Epidermal melanocyte (primary cell): ENCODE measurements at regions not wholly inside any gene's neighbourhood (a gene's known extent, or its start where the extent isn't known, plus 50 kb on each side); places are given as distances from the start of the nearest gene placed in this dataset.

Source experiments
- DNase-seq: peaks from one replicate; pipeline ENCODE4 v3.0.0; 2011; ENCODE audit warnings: low spot score; ENCODE audit not compliant: insufficient read length

DNA sequence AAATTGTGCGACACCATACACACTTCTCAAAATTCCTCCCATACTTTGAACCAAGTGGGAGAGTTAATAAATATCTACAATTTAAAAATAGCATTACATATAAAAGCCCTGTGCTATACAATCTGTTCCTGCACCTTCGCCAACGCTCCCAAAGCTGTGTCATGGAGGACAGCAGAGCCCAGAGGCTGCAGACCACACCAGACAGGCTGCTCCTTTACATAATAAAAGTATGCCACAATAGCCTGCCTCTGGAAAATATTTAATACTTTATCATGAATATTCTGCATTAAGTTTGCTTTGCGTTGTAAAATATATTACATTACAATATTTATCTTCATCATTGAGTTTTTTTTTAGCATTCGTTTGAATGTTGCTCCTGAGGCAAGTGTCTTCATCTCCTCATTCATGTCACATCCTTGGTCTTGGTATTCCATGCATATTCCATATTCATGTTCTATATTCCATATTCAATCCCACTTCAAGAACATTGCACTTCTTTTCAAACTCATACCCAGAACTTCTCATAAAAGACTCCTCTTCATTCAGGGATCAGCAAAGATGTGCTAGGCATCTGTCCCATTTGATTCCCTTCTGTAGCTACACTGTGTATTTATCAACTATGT is 663.9 kb downstream of the POM121L12 start:
- no peak for DNase-seq

DNA sequence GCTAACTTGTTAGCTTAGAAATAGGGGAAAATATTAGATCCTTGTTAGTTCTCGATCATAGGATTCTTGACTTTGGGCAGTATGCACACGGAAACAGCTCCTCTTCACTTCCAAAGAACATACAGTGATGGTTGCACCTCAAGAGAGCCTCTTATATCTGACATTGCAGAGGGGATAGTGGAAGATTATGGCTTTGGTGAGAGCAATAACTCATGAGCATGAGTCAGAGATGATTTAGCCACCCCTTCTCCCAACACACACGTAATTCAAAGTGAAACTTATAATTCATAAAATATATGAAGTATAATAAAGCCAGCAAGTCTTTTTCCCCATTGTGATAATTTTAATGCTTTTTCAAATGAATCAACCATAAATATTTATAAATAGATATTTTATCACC is 683.7 kb downstream of the POM121L12 start:
- no peak for DNase-seq

DNA sequence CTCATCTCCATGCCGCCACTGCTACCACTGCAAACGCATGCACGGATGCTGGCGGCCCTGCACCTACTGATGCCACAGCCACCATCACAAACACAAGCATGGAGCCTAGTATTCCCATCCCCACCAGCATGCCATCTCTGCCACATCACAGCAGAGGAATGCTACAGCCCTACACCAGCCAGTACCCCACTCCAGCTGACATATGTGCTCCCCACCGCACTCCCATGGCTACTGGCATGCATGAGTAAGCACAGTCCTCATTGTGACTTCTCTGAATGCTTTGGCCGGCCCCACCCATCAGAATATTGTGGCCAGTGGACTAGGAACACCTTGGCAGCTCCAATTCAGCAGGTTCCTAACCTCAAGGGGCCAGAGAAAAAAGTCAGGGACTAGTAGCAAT is 705.5 kb downstream of the POM121L12 start:
- DNase-seq = no peak

DNA sequence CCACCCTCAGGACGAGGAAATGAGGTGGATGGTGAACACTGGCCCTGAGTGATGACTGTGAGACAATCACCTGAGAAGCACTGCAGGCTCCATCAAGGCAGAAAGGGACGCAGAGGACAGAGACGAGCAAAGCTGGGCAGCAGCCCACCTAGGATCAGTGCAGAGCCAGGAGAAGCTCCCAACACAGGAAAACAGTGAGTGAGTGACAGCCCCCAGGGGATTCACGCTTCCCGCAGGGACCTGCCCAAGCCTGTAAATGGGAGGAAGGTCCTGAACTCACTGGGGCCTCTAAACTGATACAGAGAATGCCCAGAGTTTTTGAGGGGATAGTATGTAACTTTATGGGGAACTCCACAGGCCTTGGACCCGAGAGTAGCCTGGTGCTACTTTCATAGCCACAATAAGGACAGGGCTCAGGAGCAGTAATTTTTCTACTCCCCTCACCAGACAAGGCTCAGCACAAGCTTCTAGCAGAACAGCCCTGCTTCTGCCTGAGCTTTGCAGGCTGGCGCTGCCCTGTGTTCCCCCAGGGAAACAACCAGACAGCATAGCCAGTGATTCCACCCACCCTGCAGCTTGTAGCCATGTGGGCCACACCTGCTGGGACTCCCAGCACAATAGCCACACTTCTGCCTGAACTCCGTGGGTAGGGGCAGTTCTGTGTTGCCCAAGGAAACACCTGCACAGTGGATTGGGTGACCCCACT is 708.4 kb downstream of the POM121L12 start:
- no peak for DNase-seq

DNA sequence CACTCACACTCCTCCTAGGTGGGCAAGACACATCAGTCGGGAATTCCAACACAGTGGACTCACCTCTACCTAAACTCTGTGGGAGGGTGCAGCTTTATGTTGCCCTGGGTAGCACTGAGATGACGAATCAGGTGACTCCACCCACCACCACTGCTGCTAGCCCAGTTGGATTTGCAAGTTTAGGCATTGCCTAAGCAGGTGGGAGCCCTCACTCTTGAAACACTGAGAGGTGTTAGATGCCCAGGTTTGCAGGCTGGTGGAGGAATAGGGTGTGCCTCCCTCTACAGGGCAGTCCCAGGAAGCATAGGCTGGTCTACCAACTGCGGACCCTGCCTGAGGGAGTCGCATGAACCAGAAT is 708.9 kb downstream of the POM121L12 start:
- DNase-seq = no peak

DNA sequence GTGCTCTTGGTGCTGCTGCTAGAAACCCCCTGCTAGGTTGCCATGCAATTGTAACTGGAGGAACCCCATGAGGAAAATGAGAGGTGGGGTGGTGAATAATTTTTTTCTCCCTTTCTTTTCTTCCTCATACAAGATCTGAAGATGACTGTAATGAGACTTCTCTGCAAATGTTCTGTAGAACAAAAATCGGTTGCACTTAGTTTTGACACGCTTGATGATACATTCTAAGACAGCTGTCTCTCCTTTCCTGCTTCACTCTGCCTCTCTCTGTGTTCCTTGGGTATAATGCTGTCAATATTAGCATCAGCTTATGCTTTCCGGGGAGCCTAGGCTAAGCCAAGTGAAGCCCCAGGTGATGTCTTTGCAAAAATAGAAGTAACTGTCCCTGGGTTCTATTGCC is 721.5 kb downstream of the POM121L12 start:
- DNase-seq = no peak

DNA sequence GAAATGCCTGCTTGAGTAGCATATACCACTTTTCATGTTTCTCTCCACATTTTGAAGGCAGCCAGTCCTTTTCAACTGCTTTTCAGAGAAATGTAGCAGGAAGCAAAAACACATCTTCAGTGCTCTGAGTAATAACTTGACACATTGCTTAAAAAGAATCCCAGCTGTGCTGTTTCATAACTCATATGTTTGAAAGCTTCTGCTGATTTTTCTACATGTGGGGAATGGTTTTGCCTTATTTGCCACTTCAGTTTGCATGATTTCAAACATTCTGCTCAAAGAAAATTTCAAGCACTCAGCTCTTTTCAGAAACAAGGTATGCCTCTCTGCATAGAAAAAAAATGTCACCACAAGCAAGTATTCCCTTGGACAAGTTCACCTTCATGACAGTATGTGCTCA is 732.8 kb downstream of the POM121L12 start:
- no peak for DNase-seq

DNA sequence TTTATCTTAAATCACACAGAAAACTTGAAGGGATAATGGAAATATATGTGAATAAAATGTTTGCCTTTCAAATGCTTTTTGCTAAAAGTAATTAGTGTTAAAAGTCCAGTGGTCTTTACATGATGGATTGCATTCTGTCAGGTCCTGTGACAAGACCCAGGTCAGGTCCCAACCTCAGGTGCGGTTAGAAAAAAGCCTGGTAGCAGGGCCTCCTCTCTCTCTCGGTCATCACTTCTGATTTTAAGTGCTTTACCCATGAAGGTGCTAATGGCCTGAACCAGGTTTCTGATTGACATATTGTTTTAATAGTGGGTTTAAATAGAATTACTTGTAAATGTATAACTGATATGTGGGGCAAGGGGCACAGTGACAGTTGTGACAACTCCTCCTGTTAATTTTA is 736.3 kb downstream of the POM121L12 start:
- no peak for DNase-seq

DNA sequence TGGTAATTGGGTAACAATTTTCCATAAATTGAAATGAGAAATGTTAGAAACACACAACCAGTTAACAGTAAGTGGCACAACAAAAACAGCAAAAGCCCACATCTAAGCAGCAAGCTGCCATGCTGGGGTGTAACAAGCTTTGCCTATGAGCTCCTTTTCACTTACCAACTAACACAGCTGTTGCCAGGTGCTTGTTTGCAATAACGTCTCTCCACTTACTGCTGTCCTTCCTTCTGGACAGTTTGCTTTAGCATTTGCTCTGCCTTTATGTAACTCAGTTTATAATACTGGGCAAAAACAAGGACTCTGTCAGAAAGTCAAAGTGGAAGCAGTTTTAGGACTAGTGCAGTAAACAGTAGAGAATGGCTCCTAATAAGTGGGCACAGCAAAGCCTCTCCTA is 740.9 kb downstream of the POM121L12 start:
- DNase-seq = no peak

DNA sequence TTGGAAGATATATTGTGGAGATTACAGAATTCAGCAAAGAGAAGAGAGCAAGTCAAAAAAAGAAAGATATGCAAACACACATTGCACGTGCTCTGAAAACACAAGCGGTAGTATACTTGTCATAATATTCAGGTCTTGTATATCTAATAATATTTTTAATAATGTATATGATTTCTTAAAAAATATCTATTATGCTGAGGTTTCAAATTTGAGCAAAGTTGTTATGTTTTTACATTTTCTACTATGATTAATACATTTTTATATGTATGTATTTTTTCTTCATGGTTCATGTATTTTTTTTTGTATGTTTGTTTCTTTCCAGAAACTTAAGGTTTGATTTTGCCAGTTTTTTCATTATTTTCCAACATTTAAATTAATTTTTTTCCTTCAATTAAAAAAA is 752.4 kb upstream of the VSTM2A start:
- DNase-seq = no peak

DNA sequence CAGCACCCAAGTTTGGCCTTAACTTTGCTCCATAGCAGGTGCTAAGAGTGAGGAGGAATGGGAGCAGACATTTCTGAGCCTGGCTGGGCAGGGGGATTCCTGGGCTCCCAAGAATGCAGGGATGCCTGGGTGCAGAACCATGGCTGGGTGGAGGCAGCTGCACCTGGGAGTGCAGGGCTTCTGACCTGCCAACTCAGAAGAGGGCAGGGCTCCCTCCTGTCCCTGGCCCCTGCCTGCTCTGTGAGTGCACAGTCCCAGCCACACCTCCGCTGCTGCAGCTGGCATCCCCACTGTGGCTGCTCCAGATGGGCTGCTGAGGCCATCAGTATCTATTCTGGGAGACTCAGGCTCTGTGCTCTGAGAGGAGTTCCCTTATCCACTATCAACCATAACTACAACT is 747.4 kb upstream of the VSTM2A start:
- DNase-seq = no peak

DNA sequence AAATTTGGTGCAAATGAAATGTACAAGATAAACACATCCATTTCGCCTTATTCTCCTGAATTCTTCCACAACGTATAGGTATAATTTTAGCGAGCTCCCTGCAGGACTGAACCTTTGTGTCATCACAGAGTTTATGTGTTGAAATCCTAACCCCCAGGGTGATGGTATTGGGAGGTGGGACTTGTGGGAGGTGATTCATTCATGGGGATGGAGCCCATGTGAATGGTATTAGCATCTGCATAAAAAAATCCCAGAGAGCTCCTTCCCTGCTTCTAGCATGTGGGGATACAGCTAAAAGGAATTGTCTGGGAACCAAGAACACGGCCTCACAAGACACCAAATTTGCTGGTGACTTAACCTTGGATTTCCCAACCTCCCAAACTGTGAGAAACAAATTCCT is 741.4 kb upstream of the VSTM2A start:
- no peak for DNase-seq

DNA sequence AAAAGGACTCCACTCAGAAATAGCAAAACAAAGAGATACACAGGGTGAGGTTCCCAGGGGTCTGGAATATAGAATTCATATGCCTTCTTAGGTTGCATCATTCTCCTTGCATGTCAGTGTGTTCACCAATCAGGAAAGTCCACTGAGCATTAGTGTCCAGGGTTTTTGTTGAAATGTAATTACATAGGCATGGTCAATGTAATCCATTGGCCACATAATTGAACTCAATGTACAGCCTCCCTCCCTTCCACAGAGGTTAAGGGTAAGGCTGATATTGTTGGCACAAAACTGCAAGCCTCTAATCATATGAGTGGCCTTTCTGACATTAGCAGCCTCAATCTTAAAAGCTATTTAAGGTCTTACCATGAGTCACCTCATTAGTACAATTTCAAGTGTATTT is 736.1 kb upstream of the VSTM2A start:
- DNase-seq = no peak

DNA sequence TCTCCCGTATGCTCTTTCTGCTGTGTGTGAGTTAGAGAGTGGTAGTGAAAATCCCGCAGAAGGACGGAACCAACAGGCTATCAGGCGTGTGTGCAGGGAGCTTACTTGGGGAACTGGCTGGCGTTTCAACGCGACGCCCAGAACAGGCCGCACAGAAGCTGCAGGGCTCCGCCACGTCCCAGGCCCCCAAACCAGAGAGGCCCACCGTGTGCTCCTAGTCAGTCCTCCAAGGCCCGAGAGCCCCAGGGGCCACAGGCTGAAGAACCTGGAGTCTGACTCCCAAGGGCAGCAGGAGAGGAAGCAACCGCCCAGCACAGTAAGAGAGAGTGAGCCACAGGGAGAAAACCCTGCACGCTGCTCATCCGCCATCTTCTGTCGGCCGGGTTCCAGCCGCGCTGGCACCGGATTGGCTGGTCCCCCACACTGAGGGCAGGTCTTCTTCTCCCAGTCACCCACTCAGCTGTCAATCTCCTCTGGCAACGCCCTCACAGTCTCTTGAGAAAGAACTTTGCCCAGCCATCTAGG is 730.6 kb upstream of the VSTM2A start:
- DNase-seq = no peak

DNA sequence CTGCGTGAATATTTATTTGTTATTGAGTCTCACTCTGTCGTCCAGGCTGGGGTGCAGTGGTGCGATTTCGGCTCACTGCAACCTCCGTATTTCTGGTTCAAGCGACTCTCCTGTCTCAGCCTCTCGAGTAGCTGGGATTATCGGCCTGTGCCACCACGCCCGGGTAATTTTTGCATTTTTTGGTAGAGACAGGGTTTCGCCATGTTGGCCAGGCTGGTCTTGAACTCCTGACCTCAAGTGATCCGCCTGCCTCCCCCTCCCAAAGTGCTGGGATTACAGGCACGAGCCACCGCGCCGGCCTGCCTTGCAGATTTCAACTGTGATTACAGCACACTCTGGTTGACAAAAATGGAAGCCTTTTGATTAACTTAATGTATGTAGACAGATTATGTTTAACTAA is 730.0 kb upstream of the VSTM2A start:
- DNase-seq = no peak

DNA sequence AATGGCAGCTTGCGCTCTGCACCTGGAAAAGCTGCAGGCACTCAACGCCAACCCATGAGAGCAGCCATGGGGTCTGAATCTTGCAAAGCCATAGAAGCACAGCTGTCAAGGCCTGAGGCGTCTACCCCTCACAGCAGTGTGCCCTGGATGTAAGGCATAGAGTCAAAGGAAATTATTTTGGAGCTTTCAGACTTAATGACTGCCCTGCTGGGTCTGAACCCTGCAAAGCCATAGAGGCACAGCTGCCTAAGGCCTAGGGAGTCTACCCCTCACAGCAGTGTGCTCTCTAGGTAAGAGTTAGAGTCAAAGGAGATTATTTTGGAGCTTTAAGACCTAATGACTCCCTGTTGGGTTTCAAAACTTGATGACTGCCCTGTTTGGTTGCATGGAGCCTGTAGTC is 706.9 kb upstream of the VSTM2A start:
- DNase-seq = no peak

DNA sequence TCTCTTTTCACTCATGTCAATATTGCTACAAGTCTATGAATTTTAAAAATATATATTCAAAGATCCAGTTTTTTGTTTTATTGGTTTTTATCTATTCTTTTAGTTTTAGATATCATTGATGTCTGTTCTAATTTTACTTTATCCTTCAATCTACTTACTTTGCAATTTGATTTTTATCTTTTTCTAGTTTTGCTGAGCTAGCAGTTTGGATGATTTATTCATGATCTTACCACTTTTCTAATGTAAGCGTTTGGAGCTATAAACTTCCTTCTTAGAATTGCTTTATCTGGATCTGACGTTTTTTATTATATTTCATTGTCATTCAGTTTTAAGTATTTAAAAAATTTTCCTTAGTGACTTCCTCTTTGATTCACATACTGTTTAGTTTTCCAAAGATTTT is 664.5 kb upstream of the VSTM2A start:
- no peak for DNase-seq

DNA sequence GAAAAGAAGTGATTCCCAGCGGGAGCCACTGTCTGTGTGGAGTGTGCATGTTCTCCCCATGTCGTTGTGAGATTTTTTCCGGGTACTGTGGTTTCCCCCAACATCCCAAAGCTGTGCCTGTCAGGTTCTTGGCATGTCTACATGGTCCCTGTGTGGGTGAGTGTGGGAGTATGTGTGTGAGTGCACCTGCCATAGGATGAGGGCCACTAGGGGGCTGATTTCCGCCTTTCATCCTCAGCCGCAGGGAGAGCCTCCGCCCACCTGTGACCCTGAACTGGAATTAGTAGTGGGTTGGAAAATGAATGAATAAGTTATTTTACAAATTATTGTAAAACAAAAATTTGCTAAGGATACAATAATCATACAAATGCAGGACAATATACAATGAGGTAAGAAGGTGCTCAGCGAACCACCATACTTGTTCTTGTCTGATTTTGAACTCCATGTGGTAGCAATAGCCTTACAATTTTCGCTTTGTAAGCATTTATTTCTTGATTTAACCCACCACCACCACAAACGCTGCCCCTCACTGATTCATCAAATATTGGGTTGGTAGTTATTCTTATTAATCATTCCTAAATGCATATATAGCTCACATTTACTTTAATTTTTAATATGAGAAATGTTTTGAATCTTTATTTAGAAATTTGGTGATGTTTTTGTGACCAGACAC is 641.2 kb upstream of the VSTM2A start:
- no peak for DNase-seq

DNA sequence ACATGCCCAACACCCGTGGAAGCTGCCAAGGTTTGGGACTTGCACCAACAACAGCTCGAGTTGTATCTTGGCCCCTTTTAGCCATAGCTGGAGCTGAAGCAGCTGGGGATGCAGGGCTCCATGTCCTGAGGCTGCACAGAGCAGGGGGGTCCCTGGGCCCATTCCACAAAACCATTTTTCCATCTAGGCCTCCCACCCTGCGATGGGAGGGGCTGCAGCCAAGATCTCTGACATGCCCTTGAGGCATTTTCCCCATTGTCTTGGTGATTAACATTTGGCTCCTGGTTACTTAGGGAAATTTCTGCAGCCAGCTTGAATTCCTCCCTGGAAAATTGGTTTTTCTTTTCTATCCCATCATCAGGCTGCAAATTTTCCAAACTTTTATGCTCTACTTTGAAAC is 637.8 kb upstream of the VSTM2A start:
- DNase-seq = no peak

DNA sequence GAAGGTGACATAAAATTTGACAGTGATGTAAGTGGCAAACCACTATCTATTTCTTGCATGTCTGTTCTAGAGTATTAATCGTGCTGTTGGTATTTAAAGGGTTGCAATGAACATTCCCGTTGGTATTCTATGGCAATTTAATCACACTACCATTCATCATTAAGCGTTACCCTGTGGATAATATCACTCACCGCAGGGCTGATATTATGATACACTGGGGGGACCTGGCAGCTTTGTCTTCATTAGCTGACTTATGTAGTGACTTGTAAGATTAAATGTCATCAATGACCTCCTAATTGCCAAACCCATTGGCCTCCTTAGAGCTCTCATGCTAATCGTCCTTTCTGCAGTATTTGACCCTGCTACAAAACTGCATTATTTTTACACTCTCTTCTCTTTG is 624.5 kb upstream of the VSTM2A start:
- no peak for DNase-seq

DNA sequence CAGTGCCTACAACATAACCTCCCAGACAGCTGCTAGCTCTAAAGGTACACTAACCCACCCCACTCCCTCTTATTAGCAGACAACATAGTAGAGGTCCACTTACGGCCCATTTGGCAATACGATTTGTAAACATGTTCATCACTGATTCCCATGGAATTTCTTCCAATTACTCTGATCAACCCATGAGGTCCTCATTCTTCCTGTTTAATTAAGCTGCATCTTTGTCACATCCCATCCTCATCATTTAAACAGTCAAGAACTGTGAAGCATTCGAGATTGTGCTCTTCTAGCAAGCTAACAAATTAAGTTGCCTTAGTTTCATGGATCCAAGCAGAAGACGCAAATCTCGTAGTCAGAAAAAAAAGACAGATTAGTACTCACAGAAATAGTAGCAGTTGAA is 622.2 kb upstream of the VSTM2A start:
- DNase-seq = no peak

DNA sequence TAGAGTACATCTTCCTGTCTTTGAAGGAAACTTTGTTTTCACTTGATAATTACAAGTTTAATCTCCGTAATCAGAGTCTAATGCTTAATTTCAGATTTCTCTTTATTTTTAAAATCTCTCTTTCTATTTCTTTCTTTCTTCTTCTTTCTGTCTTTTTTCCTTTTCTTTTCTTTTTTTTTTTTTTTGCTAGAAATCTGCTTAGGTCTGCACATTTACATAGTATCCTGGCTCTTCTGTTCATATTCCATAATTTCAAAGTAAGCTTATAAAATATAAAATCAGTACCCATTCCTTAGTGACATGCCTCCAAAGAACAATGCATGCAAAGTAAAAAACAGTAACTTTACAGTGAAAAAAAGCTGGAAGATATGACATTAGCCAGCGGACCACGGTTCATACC is 601.7 kb upstream of the VSTM2A start:
- DNase-seq = no peak

DNA sequence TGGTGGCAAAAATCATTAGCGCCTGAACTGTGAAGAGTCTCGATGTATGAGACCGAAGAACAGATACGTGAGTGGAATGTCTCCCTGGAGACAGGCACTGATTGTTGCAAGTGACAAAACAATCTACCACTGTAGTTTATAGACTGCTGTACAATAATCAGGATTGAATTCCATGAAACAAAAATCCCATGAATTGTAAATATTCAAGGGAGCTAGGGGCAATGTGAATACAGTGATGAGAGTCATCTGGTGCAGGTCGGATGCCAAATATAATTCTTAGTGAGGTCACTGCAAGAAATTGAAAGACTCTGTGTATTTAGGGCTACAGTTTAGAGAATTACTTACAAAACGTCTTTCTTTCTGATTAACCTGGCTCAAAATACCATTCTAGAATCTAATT is 594.4 kb upstream of the VSTM2A start:
- no peak for DNase-seq
